ENCODE measurements at regions not wholly inside any gene's neighbourhood (a gene's known extent, or its start where the extent isn't known, plus 50 kb on each side); places are given as distances from the start of the nearest gene placed in this dataset.

DNA sequence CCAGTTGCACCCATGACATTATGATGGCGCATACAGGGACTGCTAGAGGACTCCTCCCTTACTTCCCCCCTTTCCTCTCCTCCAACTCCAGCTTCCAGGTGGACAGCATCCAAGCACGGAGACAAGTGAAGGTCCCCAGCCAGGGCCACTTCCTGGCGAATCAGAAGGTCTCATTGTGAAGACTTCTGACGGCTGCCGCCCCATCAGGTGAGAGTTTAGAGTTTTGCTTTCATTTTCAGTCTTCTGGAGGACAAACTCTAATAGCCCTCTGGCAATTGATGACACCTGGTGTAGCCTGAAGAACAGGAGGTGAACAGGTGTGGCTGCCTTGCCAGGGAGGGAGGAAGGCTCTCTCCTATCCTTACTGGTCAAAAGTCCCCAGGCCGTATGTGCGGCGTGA lies 77.3 kb upstream of the KCNH7 start:
- no peak overlapping the region for H3K4me3 ChIP-seq (ENCODE audit: low read depth, low read length)
- no peak for DNase-seq (ENCODE audit: low read depth)
- in situ Hi-C loops (cut with HindIII; ENCODE audit: low sequenced_read_pairs) = no loop called here
- TF ChIP-seq CTCF (IDR thresholded peaks at IDR 0.05; ENCODE audit: low read depth, low read length, missing control alignments) = no peak

GRCh38 chr2:162914161-162914560 lies 75.6 kb upstream of the KCNH7 start:
- TF ChIP-seq CTCF (IDR thresholded peaks at IDR 0.05; ENCODE audit: low read depth, low read length, missing control alignments) = no peak
- in situ Hi-C loops (cut with HindIII; ENCODE audit: low sequenced_read_pairs) = no loop called here
- no peak for DNase-seq (ENCODE audit: low read depth)
- H3K4me3 ChIP-seq (ENCODE audit: low read depth, low read length) = no peak overlapping the region

- H3K4me3 ChIP-seq (ENCODE audit: low read depth, low read length) = no peak overlapping the region
- in situ Hi-C loops (cut with HindIII; ENCODE audit: low sequenced_read_pairs) = no loop called here
- TF ChIP-seq CTCF (IDR thresholded peaks at IDR 0.05; ENCODE audit: low read depth, low read length, missing control alignments) = no peak
- no peak for DNase-seq (ENCODE audit: low read depth)
These were observed 74.2 kb upstream of the KCNH7 start for GRCh38 chr2:162912787-162913186.

- in situ Hi-C loops (cut with HindIII; ENCODE audit: low sequenced_read_pairs) = no loop called here
- DNase-seq (ENCODE audit: low read depth) = no peak
- no peak overlapping the region for H3K4me3 ChIP-seq (ENCODE audit: low read depth, low read length)
- no peak for TF ChIP-seq CTCF (IDR thresholded peaks at IDR 0.05; ENCODE audit: low read depth, low read length, missing control alignments)
These were observed 70.0 kb upstream of the KCNH7 start for GRCh38 chr2:162908567-162908966.

DNA sequence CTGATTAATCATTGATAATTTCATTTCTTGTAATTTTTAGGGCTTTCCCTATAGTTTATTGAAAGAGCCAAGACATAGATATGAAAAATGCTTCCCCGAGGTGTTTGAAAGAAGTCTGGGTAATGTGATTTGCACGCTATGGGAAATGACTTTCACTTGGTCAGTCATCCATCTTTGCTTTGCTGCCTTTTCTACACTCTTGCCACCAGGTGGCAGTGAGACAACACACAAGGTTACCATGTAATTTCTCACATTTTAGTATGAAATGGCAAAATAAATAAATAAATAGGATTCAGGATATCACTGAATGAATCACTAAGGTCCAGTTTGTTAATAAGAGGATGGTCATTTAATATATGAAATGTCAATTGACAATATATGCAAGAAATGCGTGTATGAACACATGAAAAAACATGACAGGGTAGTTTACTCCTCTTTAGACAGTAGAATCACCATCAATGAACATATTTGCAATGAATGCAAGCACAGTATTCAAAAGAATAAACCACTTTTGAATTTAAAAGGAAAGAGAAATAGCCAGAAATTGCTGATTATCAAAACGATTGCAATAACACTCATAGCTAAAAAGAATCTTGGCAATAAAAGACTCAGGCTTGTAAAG lies 52.2 kb upstream of the KCNH7 start:
- TF ChIP-seq CTCF (IDR thresholded peaks at IDR 0.05; ENCODE audit: low read depth, low read length, missing control alignments) = peak; percentile 89
- H3K4me3 ChIP-seq (ENCODE audit: low read depth, low read length) = no peak overlapping the region
- peak; percentile 64 for DNase-seq (ENCODE audit: low read depth)
- in situ Hi-C loops (cut with HindIII; ENCODE audit: low sequenced_read_pairs) = loop anchor here (10.0 kb wide), 1 partner anchor 244 kb away; no protein-coding TSS in a partner anchor

DNA sequence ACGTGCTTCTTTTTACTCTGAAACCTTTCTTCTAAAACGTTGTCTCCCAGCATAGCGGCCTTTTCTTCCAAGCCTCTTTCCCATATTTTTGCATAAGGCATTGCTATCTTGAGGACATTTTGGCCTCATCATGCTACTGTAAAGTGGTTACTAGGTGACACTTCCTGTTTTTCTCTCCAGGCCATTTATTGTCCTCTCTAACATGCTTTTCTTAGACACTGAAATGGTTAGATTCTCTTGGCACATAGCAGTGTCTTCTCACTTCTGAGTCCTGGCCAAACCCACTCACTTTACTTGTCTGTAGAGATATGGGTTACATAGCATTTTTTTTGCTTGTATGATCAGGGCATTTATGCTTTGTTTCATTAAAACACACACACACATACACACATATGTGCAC lies 50.1 kb upstream of the KCNH7 start:
- H3K4me3 ChIP-seq (ENCODE audit: low read depth, low read length) = no peak overlapping the region
- no peak for DNase-seq (ENCODE audit: low read depth)
- in situ Hi-C loops (cut with HindIII; ENCODE audit: low sequenced_read_pairs) = no loop called here
- no peak for TF ChIP-seq CTCF (IDR thresholded peaks at IDR 0.05; ENCODE audit: low read depth, low read length, missing control alignments)
